Liver (tissue), 8 donors: ENCODE measurements at regions not wholly inside any gene's neighbourhood (a gene's known extent, or its start where the extent isn't known, plus 50 kb on each side); places are given as distances from the start of the nearest gene placed in this dataset.
A peak's percentile ranks its signal among the peaks of the same experiment; 100 is the strongest.

ENCODE experiments used
- DNase-seq: peaks from one replicate; pipeline ENCODE4 v3.0.0-alpha.2; 2017; ENCODE audit warnings: low spot score
- H3K27ac ChIP-seq, 2 donors: one replicate each; pipeline ENCODE4 v1.7.0; 2013; ENCODE audit warnings: inconsistent platforms in 2 of 2, low read length in 2 of 2, control low read depth in 1 of 2, low read depth in 1 of 2, mild to moderate bottlenecking in 1 of 2
- H3K27me3 ChIP-seq, 4 donors: one replicate each; pipeline versions ENCODE4 v1.6.1 to v1.7.0; 2013; ENCODE audit warnings: low read length in 3 of 4, inconsistent platforms in 1 of 4, mild to moderate bottlenecking in 1 of 4, moderate library complexity in 1 of 4; ENCODE audit not compliant: control insufficient read depth in 4 of 4, insufficient read depth in 4 of 4
- H3K36me3 ChIP-seq, 4 donors: one replicate each; pipeline versions ENCODE4 v1.6.1 to v1.7.0; 2013; ENCODE audit warnings: low read length in 3 of 4, mild to moderate bottlenecking in 3 of 4, low read depth in 1 of 4, moderate library complexity in 1 of 4; ENCODE audit not compliant: control insufficient read depth in 4 of 4, insufficient read depth in 3 of 4
- H3K4me1 ChIP-seq, 4 donors: one replicate each; pipeline versions ENCODE4 v1.6.1 to v1.7.0; 2013; ENCODE audit warnings: low read length in 3 of 4, mild to moderate bottlenecking in 3 of 4, moderate library complexity in 1 of 4; ENCODE audit not compliant: control insufficient read depth in 4 of 4, insufficient read depth in 4 of 4
- H3K4me3 ChIP-seq, 3 donors: one replicate each; pipeline versions ENCODE4 v1.6.1 to v1.7.0; 2013; ENCODE audit warnings: low read length in 3 of 3, control low read depth in 1 of 3, low read depth in 1 of 3, mild to moderate bottlenecking in 1 of 3
- H3K9ac ChIP-seq, 2 donors: one replicate each; pipeline ENCODE4 v1.7.0; 2013; ENCODE audit warnings: low read length in 2 of 2, mild to moderate bottlenecking in 2 of 2, moderate library complexity in 2 of 2, control low read depth in 1 of 2, low read depth in 1 of 2
- H3K9me3 ChIP-seq, 4 donors: one replicate each; pipeline versions ENCODE4 v1.6.1 to v1.7.0; 2013; ENCODE audit warnings: low read length in 3 of 4; ENCODE audit not compliant: control insufficient read depth in 4 of 4
- ATF3 ChIP-seq: IDR thresholded peaks from 2 replicates; pipeline ENCODE4 v1.6.1; 2016; ENCODE audit warnings: antibody characterized with exemption
- CTCF ChIP-seq: fragments of 150-350 bp; IDR thresholded peaks from 2 replicates; pipeline ENCODE4 v1.5.1; 2017; ENCODE audit warnings: improper control_type of control experiment, low read depth, low read length; ENCODE audit not compliant: missing input control
- EGR1 ChIP-seq, 2 donors: IDR thresholded peaks; 2 replicates each; pipeline ENCODE4 v1.6.1; 2016 to 2018; ENCODE audit warnings: antibody characterized with exemption in 2 of 2, low read depth in 2 of 2
- FOXA1 ChIP-seq: IDR thresholded peaks from 2 replicates; pipeline ENCODE4 v1.6.1; 2016; ENCODE audit warnings: antibody characterized with exemption
- FOXA2 ChIP-seq: IDR thresholded peaks from 2 replicates; pipeline ENCODE4 v1.6.1; 2016; ENCODE audit warnings: antibody characterized with exemption
- GABPA ChIP-seq, 2 donors: IDR thresholded peaks in 1 of 2; conservative IDR thresholded peaks in 1 of 2; 2 replicates each; pipeline ENCODE4 v1.6.1; 2016; ENCODE audit warnings: antibody characterized with exemption in 2 of 2, mild to moderate bottlenecking in 1 of 2, moderate library complexity in 1 of 2
- HNF4A ChIP-seq, 2 donors: conservative IDR thresholded peaks; 2 replicates each; pipeline ENCODE4 v1.6.1; 2016; ENCODE audit warnings: antibody characterized with exemption in 2 of 2, mild to moderate bottlenecking in 2 of 2
- HNF4G ChIP-seq: IDR thresholded peaks from 2 replicates; pipeline ENCODE4 v1.6.1; 2016; ENCODE audit warnings: antibody characterized with exemption
- JUND ChIP-seq, 2 donors: IDR thresholded peaks; 2 replicates each; pipeline ENCODE4 v1.6.1; 2016; ENCODE audit warnings: antibody characterized with exemption in 2 of 2
- MAX ChIP-seq: IDR thresholded peaks from 2 replicates; pipeline ENCODE4 v1.6.1; 2016; ENCODE audit warnings: antibody characterized with exemption
- NR2F2 ChIP-seq: IDR thresholded peaks from 2 replicates; pipeline ENCODE4 v1.6.1; 2016; ENCODE audit warnings: antibody characterized with exemption
- RAD21 ChIP-seq, 2 donors: IDR thresholded peaks; 2 replicates each; pipeline ENCODE4 v1.6.1; 2016; ENCODE audit warnings: antibody characterized with exemption in 2 of 2, mild to moderate bottlenecking in 2 of 2
- REST ChIP-seq: IDR thresholded peaks from 2 replicates; pipeline ENCODE4 v1.6.1; 2016; ENCODE audit warnings: antibody characterized with exemption, mild to moderate bottlenecking
- RXRA ChIP-seq, 2 donors: IDR thresholded peaks; 2 replicates each; pipeline ENCODE4 v1.6.1; 2017 to 2018; ENCODE audit warnings: antibody characterized with exemption in 2 of 2, mild to moderate bottlenecking in 1 of 2
- SP1 ChIP-seq: IDR thresholded peaks from 2 replicates; pipeline ENCODE4 v1.6.1; 2018; ENCODE audit warnings: antibody characterized with exemption, mild to moderate bottlenecking
- TAF1 ChIP-seq: conservative IDR thresholded peaks from 2 replicates; pipeline ENCODE4 v1.6.1; 2016; ENCODE audit warnings: antibody characterized with exemption, mild to moderate bottlenecking
- YY1 ChIP-seq: IDR thresholded peaks from 2 replicates; pipeline ENCODE4 v1.6.1; 2016; ENCODE audit warnings: antibody characterized with exemption, mild to moderate bottlenecking
- ZBTB33 ChIP-seq: IDR thresholded peaks from 2 replicates; pipeline ENCODE4 v1.6.1; 2016; ENCODE audit warnings: antibody characterized with exemption
- WGBS: extraction: QIAGEN DNeasy Blood & Tissue Kit; methylation state at CpG from one replicate; pipeline ENCODE4 v1.1.7; 2013; 5-methylcytosine and 5-hydroxymethylcytosine counted together
- donor health status: healthy.
- donor health status: healthy.
- donor health status: healthy.
- donor health status: healthy.
- donor health status: healthy.

GRCh38 chr13:106958621-106959048, 390.7 kb upstream of the ARGLU1 start:
- 46% methylated on average over 3 of the region's 3 CpGs for WGBS
- no peak overlapping the region for H3K4me3 ChIP-seq

More at GRCh38 chr13:106958621-106959048, 390.7 kb upstream of the ARGLU1 start:
- Histone ChIP-seq H3K9ac (no peak overlapping the region), H3K27me3 (no peaks in the 10 kb centered on the region), H3K27ac (no peak overlapping the region), H3K36me3 (no peaks in the 10 kb centered on the region), H3K9me3 (peaks cover 0 to 3% (median 0%) of the 10 kb centered on the region in 4 donors), H3K4me1 (peaks cover 5 to 17% (median 13%) of the 10 kb centered on the region in 4 donors)
- DNase-seq: no peak
- peak; percentile 75 for TF ChIP-seq FOXA1
- TF ChIP-seq ZBTB33: peak; percentile 63
- no peak for TF ChIP-seq ATF3
- peak; percentile 90 for TF ChIP-seq FOXA2
- peak in 1 of 2 donors; percentile 39 for TF ChIP-seq RAD21 (IDR thresholded peaks at IDR 0.05)
- no peak for TF ChIP-seq JUND (IDR thresholded peaks at IDR 0.05)
- TF ChIP-seq MAX: peak; percentile 61
- TF ChIP-seq NR2F2: no peak
- no peak for TF ChIP-seq CTCF
- peak; percentile 40 to 74 for TF ChIP-seq HNF4A (conservative IDR thresholded peaks at IDR 0.05)
- peak in 1 of 2 donors; percentile 72 for TF ChIP-seq RXRA (IDR thresholded peaks at IDR 0.05)
- peak; percentile 40 for TF ChIP-seq SP1
- TF ChIP-seq GABPA (IDR thresholded peaks at IDR 0.05 in 1 of 2, conservative IDR thresholded peaks at IDR 0.05 in 1 of 2): peak in 1 of 2 donors; percentile 28
- TF ChIP-seq REST: peak; percentile 35
- no peak for TF ChIP-seq HNF4G
- no peak for TF ChIP-seq TAF1
- peak; percentile 82 for TF ChIP-seq YY1
- no peak for TF ChIP-seq EGR1 (IDR thresholded peaks at IDR 0.05; ENCODE audit: low read depth in 2 of 2)
